ENCODE measurements at regions not wholly inside any gene's neighbourhood (a gene's known extent, or its start where the extent isn't known, plus 50 kb on each side); places are given as distances from the start of the nearest gene placed in this dataset.

- no peak overlapping the region for H3K4me3 ChIP-seq
- SMC1A ChIA-PET (ENCODE audit: uncharacterized antibody, unreplicated experiment): no interaction called here
- in situ Hi-C loops (cut with MboI) (no loop called here), intact Hi-C loops (cut with micrococcal nuclease; ENCODE audit: unreplicated experiment) (no loop called here)
- POLR2A ChIA-PET: no interaction called here
- ATAC-seq (no peak), FAIRE-seq (no peak), DNase-seq (ENCODE audit: low read depth, low spot score) (no peak)
- no peaks in the 10 kb centered on the region for H3K36me3 ChIP-seq (ENCODE audit: control insufficient read depth in 2 of 2, insufficient read depth in 2 of 2, low read length in 1 of 2)
- no peak overlapping the region for H3K27ac ChIP-seq (ENCODE audit: control insufficient read depth, insufficient read depth)
- RAD21 ChIA-PET (ENCODE audit: unreplicated experiment): no interaction called here
- no TSS peak for BruUV-seq (replicated peaks)
- TF ChIP-seq ATF7 (IDR thresholded peaks at IDR 0.05; ENCODE audit: low read depth) (no peak), TCF12 (IDR thresholded peaks at IDR 0.05; ENCODE audit: low read depth, low read length) (no peak), ZBTB40 (IDR thresholded peaks at IDR 0.05; ENCODE audit: borderline replicate concordance) (no peak), ZBED1 (IDR thresholded peaks at IDR 0.05; ENCODE audit: borderline replicate concordance) (no peak), SUPT20H (IDR thresholded peaks at IDR 0.05; ENCODE audit: borderline replicate concordance, control insufficient read depth, low read depth, low read length) (no peak), CEBPB (IDR thresholded peaks at IDR 0.05; ENCODE audit: borderline replicate concordance in 1 of 2, low read depth in 2 of 2, low read length in 2 of 2) (no peak)
- TF ChIP-seq, protein P1, sequence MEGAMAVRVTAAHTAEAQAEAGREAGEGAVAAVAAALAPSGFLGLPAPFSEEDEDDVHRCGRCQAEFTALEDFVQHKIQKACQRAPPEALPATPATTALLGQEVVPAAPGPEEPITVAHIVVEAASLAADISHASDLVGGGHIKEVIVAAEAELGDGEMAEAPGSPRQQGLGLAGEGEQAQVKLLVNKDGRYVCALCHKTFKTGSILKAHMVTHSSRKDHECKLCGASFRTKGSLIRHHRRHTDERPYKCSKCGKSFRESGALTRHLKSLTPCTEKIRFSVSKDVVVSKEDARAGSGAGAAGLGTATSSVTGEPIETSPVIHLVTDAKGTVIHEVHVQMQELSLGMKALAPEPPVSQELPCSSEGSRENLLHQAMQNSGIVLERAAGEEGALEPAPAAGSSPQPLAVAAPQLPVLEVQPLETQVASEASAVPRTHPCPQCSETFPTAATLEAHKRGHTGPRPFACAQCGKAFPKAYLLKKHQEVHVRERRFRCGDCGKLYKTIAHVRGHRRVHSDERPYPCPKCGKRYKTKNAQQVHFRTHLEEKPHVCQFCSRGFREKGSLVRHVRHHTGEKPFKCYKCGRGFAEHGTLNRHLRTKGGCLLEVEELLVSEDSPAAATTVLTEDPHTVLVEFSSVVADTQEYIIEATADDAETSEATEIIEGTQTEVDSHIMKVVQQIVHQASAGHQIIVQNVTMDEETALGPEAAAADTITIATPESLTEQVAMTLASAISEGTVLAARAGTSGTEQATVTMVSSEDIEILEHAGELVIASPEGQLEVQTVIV (IDR thresholded peaks at IDR 0.05; ENCODE audit: borderline replicate concordance, partially characterized antibody): no peak
- no peak overlapping the region for H2AFZ ChIP-seq (ENCODE audit: control insufficient read depth, low read depth, low read length)
- H3K27me3 ChIP-seq (replicated peaks in 1 of 2; ENCODE audit: control insufficient read depth in 2 of 2, insufficient read depth in 2 of 2, low read length in 1 of 2): no peaks in the 10 kb centered on the region
- H3K9me3 ChIP-seq (replicated peaks; ENCODE audit: control insufficient read depth, insufficient read depth, low read length): no peaks in the 10 kb centered on the region
- no peaks in the 10 kb centered on the region for H4K20me1 ChIP-seq (ENCODE audit: control insufficient read depth, insufficient read depth)
- no peak overlapping the region for H3K4me2 ChIP-seq (ENCODE audit: control insufficient read depth, insufficient read depth)
- H3K9ac ChIP-seq (ENCODE audit: control insufficient read depth, insufficient read depth, low read length): no peak overlapping the region
- no peaks in the 10 kb centered on the region for H3K79me2 ChIP-seq (ENCODE audit: control insufficient read depth, insufficient read depth, low read length)
- H3K4me1 ChIP-seq (ENCODE audit: control insufficient read depth, insufficient read depth, low read length): no peaks in the 10 kb centered on the region
- CTCF ChIA-PET: no interaction called here
These were observed 71.2 kb upstream of the SLIT2 start for GRCh38 chr4:20180509-20180908.

All from GM12878 (cell line).